ENCODE measurements at regions not wholly inside any gene's neighbourhood (a gene's known extent, or its start where the extent isn't known, plus 50 kb on each side); places are given as distances from the start of the nearest gene placed in this dataset.

- Histone ChIP-seq H3K27me3 (ENCODE audit: low read depth) (peaks cover 17% of the 10 kb centered on the region), H3K9me3 (no peaks in the 10 kb centered on the region), H3K27ac (no peak overlapping the region), H3K4me3 (no peak overlapping the region), H3K36me3 (no peaks in the 10 kb centered on the region), H3K4me1 (no peaks in the 10 kb centered on the region)
- intact Hi-C loops (cut with DNase I): no loop called here
- TF ChIP-seq CTCF (IDR thresholded peaks at IDR 0.05): no peak
- no peak for ATAC-seq
- no peak for DNase-seq
Measured at GRCh38 chr3:43960448-43960840, 269.7 kb downstream of the ABHD5 start.

- H3K36me3 ChIP-seq: no peaks in the 10 kb centered on the region
- DNase-seq (no peak), ATAC-seq (no peak)
- no peaks in the 10 kb centered on the region for H3K4me1 ChIP-seq
- peaks cover 15% of the 10 kb centered on the region for H3K27me3 ChIP-seq (ENCODE audit: low read depth)
- no peak for TF ChIP-seq CTCF (IDR thresholded peaks at IDR 0.05)
- intact Hi-C loops (cut with DNase I): no loop called here
- no peak overlapping the region for H3K27ac ChIP-seq
- H3K9me3 ChIP-seq: no peaks in the 10 kb centered on the region
- no peak overlapping the region for H3K4me3 ChIP-seq
Measured at GRCh38 chr3:43962043-43962442, 271.3 kb downstream of the ABHD5 start.

- no peak for TF ChIP-seq CTCF (IDR thresholded peaks at IDR 0.05)
- ATAC-seq: no peak
- Histone ChIP-seq H3K4me1 (no peaks in the 10 kb centered on the region), H3K4me3 (no peak overlapping the region), H3K27me3 (ENCODE audit: low read depth) (peaks cover 15% of the 10 kb centered on the region), H3K27ac (no peak overlapping the region), H3K9me3 (no peaks in the 10 kb centered on the region), H3K36me3 (no peaks in the 10 kb centered on the region)
- no peak for DNase-seq
- intact Hi-C loops (cut with DNase I): no loop called here
Measured at GRCh38 chr3:43963208-43963607, 272.5 kb downstream of the ABHD5 start.

- DNase-seq: no peak
- no peak for TF ChIP-seq CTCF (IDR thresholded peaks at IDR 0.05)
- Histone ChIP-seq H3K36me3 (no peaks in the 10 kb centered on the region), H3K27me3 (ENCODE audit: low read depth) (peaks cover 10% of the 10 kb centered on the region), H3K27ac (no peak overlapping the region), H3K4me1 (no peaks in the 10 kb centered on the region), H3K4me3 (no peak overlapping the region), H3K9me3 (no peaks in the 10 kb centered on the region)
- ATAC-seq: no peak
- intact Hi-C loops (cut with DNase I): no loop called here
Measured at GRCh38 chr3:43964640-43965039, 273.9 kb downstream of the ABHD5 start.

- no peak for ATAC-seq
- intact Hi-C loops (cut with DNase I): no loop called here
Measured at GRCh38 chr3:43965656-43966055, 274.9 kb downstream of the ABHD5 start.

More at GRCh38 chr3:43965656-43966055, 274.9 kb downstream of the ABHD5 start:
- Histone ChIP-seq H3K4me3 (no peak overlapping the region), H3K27me3 (ENCODE audit: low read depth) (peaks cover 10% of the 10 kb centered on the region), H3K4me1 (no peaks in the 10 kb centered on the region), H3K27ac (no peak overlapping the region), H3K9me3 (no peaks in the 10 kb centered on the region), H3K36me3 (no peaks in the 10 kb centered on the region)
- DNase-seq: no peak
- TF ChIP-seq CTCF (IDR thresholded peaks at IDR 0.05): no peak

Data from lower lobe of right lung (tissue), 2 donors.